ENCODE measurements at regions not wholly inside any gene's neighbourhood (a gene's known extent, or its start where the extent isn't known, plus 50 kb on each side); places are given as distances from the start of the nearest gene placed in this dataset.

- ATAC-seq: no peak
These were observed 103.3 kb downstream of the GPAM start for GRCh38 chr10:112080231-112080630.

DNA sequence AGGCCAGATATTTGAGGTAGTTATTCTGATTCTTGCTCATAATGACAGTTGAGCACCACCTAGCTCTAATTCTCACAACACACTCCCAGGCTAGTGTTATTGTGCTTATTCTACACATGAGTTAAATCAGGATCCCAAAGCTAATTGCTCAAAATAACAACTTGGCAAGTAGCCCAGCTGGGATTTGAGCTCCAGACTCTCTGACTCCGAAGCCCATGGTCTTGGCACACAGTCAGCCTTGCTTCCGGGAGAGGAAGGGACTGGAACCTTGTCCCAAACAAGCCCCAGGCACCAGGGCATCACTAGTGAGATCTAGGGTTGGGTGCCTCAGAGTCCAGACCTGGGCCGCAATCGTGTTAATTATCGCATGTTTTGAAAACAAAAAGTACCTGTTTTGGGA is 101.4 kb downstream of the GPAM start:
- no peak for ATAC-seq

DNA sequence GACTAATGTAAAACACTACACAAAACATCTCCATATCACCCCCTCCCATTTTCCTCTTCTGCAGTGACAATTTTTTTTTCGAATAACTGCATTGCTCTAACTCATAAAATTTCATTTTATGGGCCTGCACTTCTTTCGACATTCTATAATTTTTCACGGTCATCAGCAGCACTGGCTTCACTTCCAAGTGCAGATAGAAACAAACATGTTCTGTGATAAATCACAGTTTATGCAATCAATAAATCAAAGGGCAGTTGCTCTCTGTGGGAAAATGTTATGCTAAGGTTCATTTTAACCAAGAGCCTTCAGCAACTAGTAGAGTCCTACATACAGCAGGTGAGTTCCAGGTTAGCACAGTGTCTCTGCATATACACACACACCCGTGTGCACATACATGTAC is 100.1 kb downstream of the GPAM start:
- no peak for ATAC-seq

GRCh38 chr10:112087953-112088456 is 95.6 kb downstream of the GPAM start:
- ATAC-seq: no peak

- no peak for ATAC-seq
These were observed 91.9 kb downstream of the GPAM start for GRCh38 chr10:112091703-112092102.

DNA sequence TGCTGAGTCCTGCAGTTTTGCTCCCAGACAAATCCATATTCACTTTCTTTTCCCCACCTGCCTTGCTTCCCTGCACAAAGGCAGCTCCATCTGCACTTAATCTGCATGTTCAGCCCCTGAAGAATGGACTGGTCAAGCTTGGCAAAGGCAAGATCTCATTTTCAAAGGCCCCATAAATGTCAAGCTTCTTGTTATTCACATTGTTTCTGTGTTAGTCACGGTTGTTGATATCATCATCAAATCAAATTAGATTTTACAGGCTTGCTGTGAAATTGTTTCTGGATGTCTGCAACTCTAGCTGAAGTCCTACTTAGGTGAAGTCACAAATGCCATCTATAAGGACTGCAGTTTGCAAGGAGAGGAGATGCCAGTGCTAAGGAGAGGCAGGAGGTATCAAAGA is 91.0 kb downstream of the GPAM start:
- no peak for ATAC-seq

DNA sequence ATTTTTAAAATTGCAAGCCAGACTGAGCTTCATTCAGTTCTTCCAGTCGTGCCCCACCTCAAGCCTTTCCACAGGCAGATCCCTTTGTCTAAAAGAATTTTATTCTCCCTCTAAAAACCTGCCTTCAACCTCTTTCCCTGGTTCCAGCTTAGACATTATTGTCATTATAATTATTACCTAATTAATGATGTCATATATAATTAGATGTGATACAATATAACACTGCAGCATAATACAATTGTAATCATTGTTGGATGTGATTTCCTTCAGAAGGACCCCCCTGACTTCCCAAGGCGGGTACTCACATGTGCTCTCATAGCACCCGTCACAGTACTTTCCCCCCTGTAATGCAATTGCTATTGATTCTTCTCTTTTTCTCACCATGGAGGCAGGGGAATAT is 88.6 kb downstream of the GPAM start:
- no peak for ATAC-seq

- no peak for ATAC-seq
These were observed 87.8 kb downstream of the GPAM start for GRCh38 chr10:112095731-112096130.

DNA sequence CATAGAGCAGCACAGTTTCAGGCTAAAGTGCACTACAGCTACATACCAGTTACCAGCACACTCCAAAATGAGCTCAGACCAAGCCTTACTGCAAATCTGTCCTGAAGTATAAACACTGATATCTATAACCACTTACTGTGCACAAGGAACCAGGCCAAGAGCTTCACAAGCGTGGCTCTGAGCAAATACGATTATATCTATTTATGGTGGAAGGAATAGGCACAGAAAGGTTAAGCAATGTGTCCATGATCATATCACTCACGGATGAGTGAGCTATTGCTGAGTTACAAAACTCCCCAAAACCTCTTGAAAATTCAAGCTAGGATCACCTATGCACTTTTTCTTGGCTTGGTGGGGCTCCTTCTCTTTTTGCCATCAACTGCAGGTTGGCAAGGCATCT is 84.9 kb downstream of the GPAM start:
- ATAC-seq: no peak
